GM23338 (cell line): ENCODE measurements at regions not wholly inside any gene's neighbourhood (a gene's known extent, or its start where the extent isn't known, plus 50 kb on each side); places are given as distances from the start of the nearest gene placed in this dataset.

ENCODE experiments used
- ATAC-seq: fragments of 200-7000 bp; cut with Tn5 transposase; 3 replicates; pipeline ENCODE4 v1.9.1; 2020
- DNase-seq: peaks from one replicate; pipeline ENCODE4 v3.0.0-alpha.2; 2015; ENCODE audit warnings: low spot score
- H2AFZ ChIP-seq: fragments of 200-600 bp; sonication (generic); 2 replicates; pipeline ENCODE4 v1.8.0; 2016; ENCODE audit warnings: antibody characterized with exemption, mild to moderate bottlenecking, moderate library complexity
- H3F3A ChIP-seq: fragments of 200-600 bp; sonication (generic); replicated peaks from 2 replicates; pipeline ENCODE4 v1.8.0; 2017; ENCODE audit warnings: antibody characterized with exemption, mixed run types, low read depth
- H3K27ac ChIP-seq: fragments of 200-600 bp; sonication (generic); 2 replicates; pipeline ENCODE4 v1.6.1; 2016; ENCODE audit warnings: low read depth
- H3K27me3 ChIP-seq: fragments of 200-600 bp; sonication (generic); 2 replicates; pipeline ENCODE4 v1.8.0; 2016; ENCODE audit warnings: mild to moderate bottlenecking, mixed run types, moderate library complexity; ENCODE audit not compliant: insufficient read depth
- H3K36me3 ChIP-seq: fragments of 200-600 bp; sonication (generic); 2 replicates; pipeline ENCODE4 v1.8.0; 2016; ENCODE audit warnings: mild to moderate bottlenecking; ENCODE audit not compliant: insufficient read depth
- H3K4me1 ChIP-seq: fragments of 200-600 bp; sonication (generic); 2 replicates; pipeline ENCODE4 v1.8.0; 2016; ENCODE audit warnings: mild to moderate bottlenecking, moderate library complexity; ENCODE audit not compliant: insufficient read depth
- H3K4me2 ChIP-seq: fragments of 200-600 bp; sonication (generic); 2 replicates; pipeline ENCODE4 v1.7.1; 2017; ENCODE audit warnings: mixed run types
- H3K4me3 ChIP-seq: fragments of 200-600 bp; sonication (generic); 2 replicates; pipeline ENCODE4 v1.6.1; 2016; ENCODE audit warnings: mixed run types
- H3K79me2 ChIP-seq: fragments of 200-600 bp; sonication (generic); replicated peaks from 2 replicates; pipeline ENCODE4 v1.8.0; 2017; ENCODE audit warnings: mild to moderate bottlenecking; ENCODE audit not compliant: insufficient read depth
- H3K9me2 ChIP-seq: fragments of 200-600 bp; sonication (generic); 2 replicates; pipeline ENCODE4 v1.8.0; 2017; ENCODE audit not compliant: insufficient read depth
- H4K20me1 ChIP-seq: fragments of 200-600 bp; sonication (generic); replicated peaks from 2 replicates; pipeline ENCODE4 v1.8.0; 2017; ENCODE audit warnings: mild to moderate bottlenecking; ENCODE audit not compliant: insufficient read depth
- H3K27ac Mint-ChIP-seq: 2 replicates; pipeline ENCODE4 v1.8.0; 2020; ENCODE audit warnings: inconsistent platforms, mild to moderate bottlenecking, moderate library complexity, mixed read lengths
- H3K27me3 Mint-ChIP-seq: 3 replicates; pipeline ENCODE4 v1.8.0; 2022; ENCODE audit warnings: low read depth, mild to moderate bottlenecking, moderate library complexity, mixed read lengths, inconsistent platforms; ENCODE audit not compliant: insufficient read depth, poor library complexity
- H3K36me3 Mint-ChIP-seq: 3 replicates; pipeline ENCODE4 v1.8.0; 2021; ENCODE audit warnings: low read depth, mild to moderate bottlenecking, inconsistent platforms, moderate library complexity, mixed read lengths
- H3K4me1 Mint-ChIP-seq: 3 replicates; pipeline ENCODE4 v1.8.0; 2020; ENCODE audit warnings: mild to moderate bottlenecking, inconsistent platforms, mixed read lengths
- H3K4me3 Mint-ChIP-seq: 3 replicates; pipeline ENCODE4 v1.8.0; 2021; ENCODE audit warnings: moderate library complexity, mild to moderate bottlenecking, inconsistent platforms, mixed read lengths
- H3K9me3 Mint-ChIP-seq: 3 replicates; pipeline ENCODE4 v1.8.0; 2020; ENCODE audit warnings: moderate library complexity, mild to moderate bottlenecking, inconsistent platforms, mixed read lengths
- CREB1 ChIP-seq: fragments of 250-450 bp; sonication (Bioruptor Pico); IDR thresholded peaks from 2 replicates; pipeline ENCODE4 v1.5.0; 2020; ENCODE audit warnings: low read depth, mild to moderate bottlenecking, moderate library complexity
- ETS1 ChIP-seq: IDR thresholded peaks from 2 replicates; pipeline ENCODE4 v1.6.1; 2016; ENCODE audit warnings: antibody characterized with exemption
- EZH2 ChIP-seq: fragments of 200-600 bp; sonication (generic); IDR thresholded peaks from one replicate; pipeline ENCODE4 v1.8.0; 2017; ENCODE audit warnings: antibody characterized with exemption, mild to moderate bottlenecking, low read depth; ENCODE audit not compliant: unreplicated experiment
- EZH2phosphoT487 ChIP-seq: fragments of 200-600 bp; sonication (generic); IDR thresholded peaks from one replicate; pipeline ENCODE4 v1.8.1; 2018; ENCODE audit warnings: antibody characterized with exemption; ENCODE audit not compliant: unreplicated experiment
- JUNB ChIP-seq: IDR thresholded peaks from one replicate; pipeline ENCODE4 v1.6.1; 2016; ENCODE audit warnings: antibody characterized with exemption; ENCODE audit not compliant: unreplicated experiment
- NANOG ChIP-seq: IDR thresholded peaks from 2 replicates; pipeline ENCODE4 v1.6.1; 2016; ENCODE audit warnings: antibody characterized with exemption, borderline replicate concordance
- POLR2AphosphoS5 ChIP-seq: IDR thresholded peaks from 2 replicates; pipeline ENCODE4 v1.6.1; 2016; ENCODE audit warnings: antibody characterized with exemption, low read depth
- STAT1 ChIP-seq: IDR thresholded peaks from one replicate; pipeline ENCODE4 v1.6.1; 2016; ENCODE audit warnings: antibody characterized with exemption; ENCODE audit not compliant: unreplicated experiment
- ZNF114 ChIP-seq: fragments of 250-450 bp; sonication (Bioruptor Pico); IDR thresholded peaks from 2 replicates; pipeline ENCODE4 v1.5.0; 2020; ENCODE audit warnings: mild to moderate bottlenecking, moderate library complexity
- ZNF331 ChIP-seq: fragments of 250-450 bp; sonication (Bioruptor Pico); IDR thresholded peaks from 2 replicates; pipeline ENCODE4 v1.5.0; 2020; ENCODE audit warnings: low read depth, mild to moderate bottlenecking, moderate library complexity
- ZNF462 ChIP-seq: fragments of 250-450 bp; sonication (Bioruptor Pico); IDR thresholded peaks from 2 replicates; pipeline ENCODE4 v1.5.0; 2020; ENCODE audit warnings: mild to moderate bottlenecking, moderate library complexity
- TF ChIP-seq, protein P1 (sequence below): IDR thresholded peaks from one replicate; pipeline ENCODE4 v1.6.1; 2018; ENCODE audit warnings: antibody characterized with exemption; ENCODE audit not compliant: unreplicated experiment
- TF ChIP-seq, protein P2 (sequence below), 2 experiments: fragments of 200-600 bp in 1 of 2; sonication (generic) in 1 of 2; conservative IDR thresholded peaks; 2 replicates each; pipeline versions ENCODE4 v1.5.1 to v1.6.1; 2016 to 2017; ENCODE audit warnings: antibody characterized with exemption in 2 of 2, low read depth in 2 of 2, mild to moderate bottlenecking in 2 of 2, moderate library complexity in 1 of 2

GRCh38 chr4:26809811-26810210, 50.8 kb upstream of the STIM2 start:
- Histone ChIP-seq H3K9me2 (no peaks in the 10 kb centered on the region), H3K36me3 (no peaks in the 10 kb centered on the region), H3K4me1 (no peaks in the 10 kb centered on the region), H2AFZ (no peak overlapping the region), H3K79me2 (no peaks in the 10 kb centered on the region), H3K4me3 (no peak overlapping the region), H3K27me3 (no peaks in the 10 kb centered on the region), H4K20me1 (no peaks in the 10 kb centered on the region), H3F3A (no peaks in the 10 kb centered on the region), H3K4me2 (no peak overlapping the region), H3K27ac (no peak overlapping the region)
- no peak for TF ChIP-seq NANOG
- TF ChIP-seq ZNF331 = no peak
- no peak for TF ChIP-seq CREB1
- no peak for TF ChIP-seq ETS1
- TF ChIP-seq JUNB = no peak
- TF ChIP-seq ZNF114 = no peak
- TF ChIP-seq, protein P1, sequence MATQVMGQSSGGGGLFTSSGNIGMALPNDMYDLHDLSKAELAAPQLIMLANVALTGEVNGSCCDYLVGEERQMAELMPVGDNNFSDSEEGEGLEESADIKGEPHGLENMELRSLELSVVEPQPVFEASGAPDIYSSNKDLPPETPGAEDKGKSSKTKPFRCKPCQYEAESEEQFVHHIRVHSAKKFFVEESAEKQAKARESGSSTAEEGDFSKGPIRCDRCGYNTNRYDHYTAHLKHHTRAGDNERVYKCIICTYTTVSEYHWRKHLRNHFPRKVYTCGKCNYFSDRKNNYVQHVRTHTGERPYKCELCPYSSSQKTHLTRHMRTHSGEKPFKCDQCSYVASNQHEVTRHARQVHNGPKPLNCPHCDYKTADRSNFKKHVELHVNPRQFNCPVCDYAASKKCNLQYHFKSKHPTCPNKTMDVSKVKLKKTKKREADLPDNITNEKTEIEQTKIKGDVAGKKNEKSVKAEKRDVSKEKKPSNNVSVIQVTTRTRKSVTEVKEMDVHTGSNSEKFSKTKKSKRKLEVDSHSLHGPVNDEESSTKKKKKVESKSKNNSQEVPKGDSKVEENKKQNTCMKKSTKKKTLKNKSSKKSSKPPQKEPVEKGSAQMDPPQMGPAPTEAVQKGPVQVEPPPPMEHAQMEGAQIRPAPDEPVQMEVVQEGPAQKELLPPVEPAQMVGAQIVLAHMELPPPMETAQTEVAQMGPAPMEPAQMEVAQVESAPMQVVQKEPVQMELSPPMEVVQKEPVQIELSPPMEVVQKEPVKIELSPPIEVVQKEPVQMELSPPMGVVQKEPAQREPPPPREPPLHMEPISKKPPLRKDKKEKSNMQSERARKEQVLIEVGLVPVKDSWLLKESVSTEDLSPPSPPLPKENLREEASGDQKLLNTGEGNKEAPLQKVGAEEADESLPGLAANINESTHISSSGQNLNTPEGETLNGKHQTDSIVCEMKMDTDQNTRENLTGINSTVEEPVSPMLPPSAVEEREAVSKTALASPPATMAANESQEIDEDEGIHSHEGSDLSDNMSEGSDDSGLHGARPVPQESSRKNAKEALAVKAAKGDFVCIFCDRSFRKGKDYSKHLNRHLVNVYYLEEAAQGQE = no peak
- TF ChIP-seq EZH2 = no peak
- TF ChIP-seq EZH2phosphoT487 = no peak
- no peak for TF ChIP-seq POLR2AphosphoS5
- no peak for TF ChIP-seq ZNF462 (CRISPR knock-in tag)
- no peak for TF ChIP-seq STAT1
- TF ChIP-seq, protein P2, sequence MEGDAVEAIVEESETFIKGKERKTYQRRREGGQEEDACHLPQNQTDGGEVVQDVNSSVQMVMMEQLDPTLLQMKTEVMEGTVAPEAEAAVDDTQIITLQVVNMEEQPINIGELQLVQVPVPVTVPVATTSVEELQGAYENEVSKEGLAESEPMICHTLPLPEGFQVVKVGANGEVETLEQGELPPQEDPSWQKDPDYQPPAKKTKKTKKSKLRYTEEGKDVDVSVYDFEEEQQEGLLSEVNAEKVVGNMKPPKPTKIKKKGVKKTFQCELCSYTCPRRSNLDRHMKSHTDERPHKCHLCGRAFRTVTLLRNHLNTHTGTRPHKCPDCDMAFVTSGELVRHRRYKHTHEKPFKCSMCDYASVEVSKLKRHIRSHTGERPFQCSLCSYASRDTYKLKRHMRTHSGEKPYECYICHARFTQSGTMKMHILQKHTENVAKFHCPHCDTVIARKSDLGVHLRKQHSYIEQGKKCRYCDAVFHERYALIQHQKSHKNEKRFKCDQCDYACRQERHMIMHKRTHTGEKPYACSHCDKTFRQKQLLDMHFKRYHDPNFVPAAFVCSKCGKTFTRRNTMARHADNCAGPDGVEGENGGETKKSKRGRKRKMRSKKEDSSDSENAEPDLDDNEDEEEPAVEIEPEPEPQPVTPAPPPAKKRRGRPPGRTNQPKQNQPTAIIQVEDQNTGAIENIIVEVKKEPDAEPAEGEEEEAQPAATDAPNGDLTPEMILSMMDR (conservative IDR thresholded peaks at IDR 0.05; ENCODE audit: low read depth in 2 of 2) = no peak
- Mint-ChIP-seq H3K27ac (no peak overlapping the region), H3K4me3 (no peak overlapping the region), H3K36me3 (no peaks in the 10 kb centered on the region), H3K9me3 (peaks cover 4% of the 10 kb centered on the region; the same call in 1 of the 3 replicates), H3K4me1 (peaks cover 3% of the 10 kb centered on the region; the same call in 1 of the 3 replicates), H3K27me3 (peaks cover 4% of the 10 kb centered on the region)
- no peak for DNase-seq
- ATAC-seq = no peak
